ENCODE measurements at regions not wholly inside any gene's neighbourhood (a gene's known extent, or its start where the extent isn't known, plus 50 kb on each side); places are given as distances from the start of the nearest gene placed in this dataset.

DNA sequence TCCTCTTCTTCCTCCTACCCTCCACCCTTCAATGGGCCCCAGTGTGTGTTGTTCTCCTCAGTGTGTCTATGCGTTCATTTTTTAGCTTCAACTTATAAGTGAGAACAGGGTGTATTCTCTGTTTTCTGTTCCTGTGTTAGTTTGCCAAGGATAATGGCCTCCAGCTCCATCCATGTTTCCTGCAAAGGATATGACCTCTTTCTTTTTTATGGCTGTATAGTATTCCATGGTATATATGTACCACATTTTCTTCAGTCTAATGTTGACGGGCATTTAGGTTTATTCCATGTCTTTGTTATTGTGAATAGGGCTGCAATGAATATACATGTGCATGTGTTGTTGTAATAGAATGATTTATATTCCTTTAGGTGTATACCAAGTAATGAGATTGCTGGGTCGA lies 634.9 kb upstream of the SEMA6A start:
- no peak overlapping the region for H3K4me3 ChIP-seq (ENCODE audit: low read depth, low read length)
- TF ChIP-seq, protein P1, sequence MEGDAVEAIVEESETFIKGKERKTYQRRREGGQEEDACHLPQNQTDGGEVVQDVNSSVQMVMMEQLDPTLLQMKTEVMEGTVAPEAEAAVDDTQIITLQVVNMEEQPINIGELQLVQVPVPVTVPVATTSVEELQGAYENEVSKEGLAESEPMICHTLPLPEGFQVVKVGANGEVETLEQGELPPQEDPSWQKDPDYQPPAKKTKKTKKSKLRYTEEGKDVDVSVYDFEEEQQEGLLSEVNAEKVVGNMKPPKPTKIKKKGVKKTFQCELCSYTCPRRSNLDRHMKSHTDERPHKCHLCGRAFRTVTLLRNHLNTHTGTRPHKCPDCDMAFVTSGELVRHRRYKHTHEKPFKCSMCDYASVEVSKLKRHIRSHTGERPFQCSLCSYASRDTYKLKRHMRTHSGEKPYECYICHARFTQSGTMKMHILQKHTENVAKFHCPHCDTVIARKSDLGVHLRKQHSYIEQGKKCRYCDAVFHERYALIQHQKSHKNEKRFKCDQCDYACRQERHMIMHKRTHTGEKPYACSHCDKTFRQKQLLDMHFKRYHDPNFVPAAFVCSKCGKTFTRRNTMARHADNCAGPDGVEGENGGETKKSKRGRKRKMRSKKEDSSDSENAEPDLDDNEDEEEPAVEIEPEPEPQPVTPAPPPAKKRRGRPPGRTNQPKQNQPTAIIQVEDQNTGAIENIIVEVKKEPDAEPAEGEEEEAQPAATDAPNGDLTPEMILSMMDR (IDR thresholded peaks at IDR 0.05; ENCODE audit: low read depth, low read length, missing control alignments) = no peak
- in situ Hi-C loops (cut with HindIII; ENCODE audit: low sequenced_read_pairs) = no loop called here
- no peak for DNase-seq (ENCODE audit: low read depth)

DNA sequence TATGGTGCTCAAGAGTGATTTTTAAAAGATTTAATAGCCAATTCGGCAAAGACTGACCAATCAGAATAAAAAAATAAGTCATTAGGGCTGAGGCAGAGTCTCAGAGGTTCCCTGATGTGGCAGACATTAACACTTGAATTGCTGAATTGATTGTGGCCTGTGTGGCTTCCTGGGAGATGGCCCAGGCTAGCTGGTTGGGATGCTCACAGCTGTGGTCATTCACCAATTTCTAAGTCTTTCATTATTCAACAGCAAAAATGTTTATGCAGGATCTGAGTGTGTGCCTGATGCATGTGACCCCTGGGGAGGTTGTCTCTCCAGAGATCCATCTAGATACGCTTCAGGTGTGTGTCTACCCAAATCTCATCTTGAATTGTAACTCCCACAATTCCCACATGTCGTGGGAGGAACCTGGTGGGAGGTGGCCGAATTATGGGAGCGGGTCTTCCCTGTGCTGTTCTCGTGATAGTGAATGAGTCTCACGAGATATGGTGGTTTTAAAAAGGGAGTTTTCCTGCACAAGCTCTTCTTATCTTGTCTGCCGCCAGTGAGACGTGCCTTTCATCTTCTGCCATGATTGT lies 632.6 kb upstream of the SEMA6A start:
- no peak for DNase-seq (ENCODE audit: low read depth)
- TF ChIP-seq, protein P1 (IDR thresholded peaks at IDR 0.05; ENCODE audit: low read depth, low read length, missing control alignments) = no peak
- H3K4me3 ChIP-seq (ENCODE audit: low read depth, low read length) = no peak overlapping the region
- in situ Hi-C loops (cut with HindIII; ENCODE audit: low sequenced_read_pairs) = no loop called here

DNA sequence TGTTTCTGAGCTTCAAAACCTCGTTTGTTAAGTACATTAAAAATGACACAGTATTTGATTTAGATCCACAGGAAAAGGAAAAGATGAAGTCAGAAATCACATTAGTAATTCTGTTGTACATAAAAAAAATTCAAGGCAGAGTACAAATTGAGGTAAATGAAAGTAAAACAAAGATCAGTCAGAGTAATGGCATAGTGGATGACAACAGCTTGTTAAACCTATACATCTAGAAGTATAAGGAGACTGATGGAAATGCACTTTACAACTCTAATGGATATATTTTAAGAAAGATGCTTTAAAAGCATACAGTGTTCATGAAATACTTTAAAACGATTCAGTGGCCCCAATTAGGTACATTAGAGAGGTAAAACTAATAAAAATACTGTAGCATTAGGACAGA lies 631.3 kb upstream of the SEMA6A start:
- TF ChIP-seq, protein P1 (IDR thresholded peaks at IDR 0.05; ENCODE audit: low read depth, low read length, missing control alignments) = no peak
- H3K4me3 ChIP-seq (ENCODE audit: low read depth, low read length) = no peak overlapping the region
- no peak for DNase-seq (ENCODE audit: low read depth)
- in situ Hi-C loops (cut with HindIII; ENCODE audit: low sequenced_read_pairs) = no loop called here

DNA sequence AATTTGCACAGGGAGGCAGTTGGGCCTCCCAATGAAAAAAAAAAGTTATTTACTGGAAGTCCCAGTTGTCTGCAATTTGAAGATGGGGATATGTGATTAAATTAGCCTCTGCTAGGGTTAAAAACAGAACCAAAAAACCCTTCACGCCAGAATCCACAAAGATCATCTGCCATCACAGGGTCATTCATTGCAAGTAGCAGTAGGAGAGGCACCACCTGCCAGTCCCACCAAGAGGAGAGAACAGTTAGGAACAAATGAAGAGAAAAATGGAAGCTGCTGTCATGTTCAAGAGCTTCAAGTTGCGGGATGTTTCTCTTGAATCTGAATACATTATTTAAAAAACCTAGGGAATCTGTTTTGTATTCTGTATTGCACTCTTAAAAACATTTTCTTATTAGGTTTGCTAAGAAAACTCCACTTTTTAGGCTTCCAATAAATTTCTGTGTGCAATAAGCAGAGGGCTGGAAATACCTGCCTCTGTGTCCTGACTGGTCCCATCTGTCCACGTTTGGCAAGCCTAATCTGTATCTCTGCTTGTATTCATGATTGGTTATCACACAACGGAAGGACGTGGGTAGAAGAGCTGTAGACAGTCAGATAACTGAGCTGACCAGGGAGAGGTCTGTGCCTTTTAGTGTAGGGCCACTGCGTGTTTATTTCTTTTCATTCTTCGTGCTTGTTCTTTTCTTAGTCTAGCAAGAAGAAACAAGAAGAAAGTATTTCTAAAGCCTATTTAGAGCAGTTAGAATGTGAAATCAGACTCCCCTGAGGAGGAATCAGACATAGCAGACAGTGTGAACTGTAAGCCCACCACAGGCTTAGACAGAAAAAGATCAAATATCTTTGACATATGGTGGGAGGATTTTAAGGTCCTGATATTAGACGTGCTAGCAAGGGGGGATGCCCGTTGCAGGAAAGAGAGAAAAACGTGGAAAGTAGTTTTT lies 630.6 kb upstream of the SEMA6A start:
- H3K4me3 ChIP-seq (ENCODE audit: low read depth, low read length) = no peak overlapping the region
- in situ Hi-C loops (cut with HindIII; ENCODE audit: low sequenced_read_pairs) = no loop called here
- TF ChIP-seq, protein P1 (IDR thresholded peaks at IDR 0.05; ENCODE audit: low read depth, low read length, missing control alignments) = no peak
- no peak for DNase-seq (ENCODE audit: low read depth)

DNA sequence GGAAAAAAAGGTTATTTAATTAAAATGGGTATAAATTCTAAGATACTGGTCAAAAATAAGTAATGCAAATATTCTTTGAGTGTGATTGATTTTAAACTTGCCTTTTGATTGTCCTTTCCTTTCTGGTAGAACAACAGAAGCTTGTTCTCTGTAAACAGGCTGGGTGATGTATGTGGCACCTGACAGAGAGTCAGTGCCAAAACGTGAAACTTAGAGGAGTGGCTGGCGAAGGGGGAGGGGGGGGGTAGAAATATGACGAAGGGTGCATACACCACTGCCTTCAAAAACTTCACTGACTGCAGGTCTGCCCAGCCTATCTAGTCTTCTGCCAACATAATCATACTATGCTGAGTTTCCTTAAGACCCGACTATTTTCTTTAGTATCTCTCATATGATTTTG lies 629.8 kb upstream of the SEMA6A start:
- no peak for DNase-seq (ENCODE audit: low read depth)
- in situ Hi-C loops (cut with HindIII; ENCODE audit: low sequenced_read_pairs) = no loop called here
- no peak overlapping the region for H3K4me3 ChIP-seq (ENCODE audit: low read depth, low read length)
- TF ChIP-seq, protein P1 (IDR thresholded peaks at IDR 0.05; ENCODE audit: low read depth, low read length, missing control alignments) = no peak

DNA sequence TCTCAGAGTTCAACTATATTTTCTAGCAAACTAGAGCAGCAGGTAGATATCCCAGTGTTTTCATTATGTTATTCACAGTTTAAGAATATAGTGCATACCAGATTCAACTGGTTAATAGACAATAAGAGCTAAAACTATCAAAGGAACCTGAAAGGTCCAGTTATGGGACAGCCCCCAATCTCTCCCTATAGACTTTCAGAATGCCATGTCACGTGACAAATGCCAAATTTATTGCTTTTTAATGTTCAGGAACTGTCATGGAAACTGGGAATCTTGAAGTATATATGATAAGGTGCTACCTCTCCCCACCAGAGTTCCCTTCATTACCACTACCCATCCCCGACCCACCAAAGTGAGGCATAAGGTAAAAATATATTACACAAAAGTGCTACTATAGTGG lies 629.0 kb upstream of the SEMA6A start:
- DNase-seq (ENCODE audit: low read depth) = no peak
- in situ Hi-C loops (cut with HindIII; ENCODE audit: low sequenced_read_pairs) = no loop called here
- TF ChIP-seq, protein P1 (IDR thresholded peaks at IDR 0.05; ENCODE audit: low read depth, low read length, missing control alignments) = no peak
- no peak overlapping the region for H3K4me3 ChIP-seq (ENCODE audit: low read depth, low read length)
